Kidney epithelial cell (primary cell): ENCODE measurements at regions not wholly inside any gene's neighbourhood (a gene's known extent, or its start where the extent isn't known, plus 50 kb on each side); places are given as distances from the start of the nearest gene placed in this dataset.

ENCODE experiments used
- DNase-seq: peaks from one replicate; pipeline ENCODE4 v3.0.0-alpha.2; 2010; ENCODE audit warnings: low read depth
- H3K27me3 ChIP-seq: 2 replicates; pipeline ENCODE4 v1.6.0; 2011; ENCODE audit warnings: low read length; ENCODE audit not compliant: control insufficient read depth, insufficient read depth
- H3K36me3 ChIP-seq: 2 replicates; pipeline ENCODE4 v1.5.1; 2011; ENCODE audit warnings: low read length; ENCODE audit not compliant: control insufficient read depth, insufficient read depth
- H3K4me3 ChIP-seq: 2 replicates; pipeline ENCODE4 v1.5.1; 2011; ENCODE audit warnings: low read depth, mild to moderate bottlenecking, control low read depth, low read length
- TF ChIP-seq, protein P1 (sequence below): IDR thresholded peaks from 2 replicates; pipeline ENCODE4 v1.5.1; 2011; ENCODE audit warnings: mild to moderate bottlenecking, moderate library complexity, low read length, control low read depth, inconsistent platforms; ENCODE audit not compliant: insufficient read depth, poor library complexity, severe bottlenecking

GRCh38 chr12:27185234-27186021 is 58.7 kb upstream of the STK38L start:
- DNase-seq, result no peak
- TF ChIP-seq, protein P1, sequence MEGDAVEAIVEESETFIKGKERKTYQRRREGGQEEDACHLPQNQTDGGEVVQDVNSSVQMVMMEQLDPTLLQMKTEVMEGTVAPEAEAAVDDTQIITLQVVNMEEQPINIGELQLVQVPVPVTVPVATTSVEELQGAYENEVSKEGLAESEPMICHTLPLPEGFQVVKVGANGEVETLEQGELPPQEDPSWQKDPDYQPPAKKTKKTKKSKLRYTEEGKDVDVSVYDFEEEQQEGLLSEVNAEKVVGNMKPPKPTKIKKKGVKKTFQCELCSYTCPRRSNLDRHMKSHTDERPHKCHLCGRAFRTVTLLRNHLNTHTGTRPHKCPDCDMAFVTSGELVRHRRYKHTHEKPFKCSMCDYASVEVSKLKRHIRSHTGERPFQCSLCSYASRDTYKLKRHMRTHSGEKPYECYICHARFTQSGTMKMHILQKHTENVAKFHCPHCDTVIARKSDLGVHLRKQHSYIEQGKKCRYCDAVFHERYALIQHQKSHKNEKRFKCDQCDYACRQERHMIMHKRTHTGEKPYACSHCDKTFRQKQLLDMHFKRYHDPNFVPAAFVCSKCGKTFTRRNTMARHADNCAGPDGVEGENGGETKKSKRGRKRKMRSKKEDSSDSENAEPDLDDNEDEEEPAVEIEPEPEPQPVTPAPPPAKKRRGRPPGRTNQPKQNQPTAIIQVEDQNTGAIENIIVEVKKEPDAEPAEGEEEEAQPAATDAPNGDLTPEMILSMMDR, result no peak
- H3K36me3 ChIP-seq, result no peaks in the 10 kb centered on the region
- H3K27me3 ChIP-seq, result no peaks in the 10 kb centered on the region
- H3K4me3 ChIP-seq, result no peak overlapping the region

DNA sequence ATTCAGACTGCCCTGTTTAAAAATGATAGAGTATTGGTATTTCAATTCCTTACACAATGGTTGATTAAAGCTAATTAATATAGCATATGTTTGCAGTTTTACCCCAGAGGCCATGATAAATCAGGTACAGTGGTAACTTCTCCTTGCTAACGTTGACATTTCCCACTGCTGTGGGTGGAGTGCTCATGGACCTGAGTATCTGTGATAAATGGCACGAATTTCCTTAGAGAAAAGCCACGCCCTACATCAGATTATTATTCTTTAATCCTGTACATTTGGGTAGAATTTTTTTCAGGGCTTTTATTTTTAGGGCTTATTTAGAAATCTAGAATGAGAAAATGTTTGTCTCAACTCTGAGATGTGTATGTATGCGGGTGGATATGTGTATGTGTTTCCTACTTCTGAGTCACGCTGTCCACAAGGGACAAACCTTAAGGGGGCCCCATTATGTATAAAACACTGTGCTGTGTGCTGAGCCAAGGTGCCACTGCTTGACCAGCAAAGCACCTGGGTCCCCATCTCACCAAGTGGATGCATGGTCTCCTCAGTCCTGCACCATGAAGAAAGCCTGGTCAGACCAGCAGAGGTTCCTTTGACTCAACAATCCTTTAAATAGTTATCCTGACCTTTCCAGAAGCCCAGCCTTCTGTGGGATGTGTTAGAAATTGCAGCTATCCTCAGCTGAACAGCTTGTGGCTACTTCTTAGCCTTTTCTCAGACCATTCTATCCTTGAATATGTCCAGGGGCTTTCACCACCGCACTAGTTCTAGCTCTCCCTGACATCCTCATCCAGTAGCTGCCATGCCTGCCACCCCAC is 57.9 kb upstream of the STK38L start:
- no peak for DNase-seq
- no peaks in the 10 kb centered on the region for H3K27me3 ChIP-seq
- no peak overlapping the region for H3K4me3 ChIP-seq
- TF ChIP-seq, protein P1, result no peak
- H3K36me3 ChIP-seq, result no peaks in the 10 kb centered on the region

DNA sequence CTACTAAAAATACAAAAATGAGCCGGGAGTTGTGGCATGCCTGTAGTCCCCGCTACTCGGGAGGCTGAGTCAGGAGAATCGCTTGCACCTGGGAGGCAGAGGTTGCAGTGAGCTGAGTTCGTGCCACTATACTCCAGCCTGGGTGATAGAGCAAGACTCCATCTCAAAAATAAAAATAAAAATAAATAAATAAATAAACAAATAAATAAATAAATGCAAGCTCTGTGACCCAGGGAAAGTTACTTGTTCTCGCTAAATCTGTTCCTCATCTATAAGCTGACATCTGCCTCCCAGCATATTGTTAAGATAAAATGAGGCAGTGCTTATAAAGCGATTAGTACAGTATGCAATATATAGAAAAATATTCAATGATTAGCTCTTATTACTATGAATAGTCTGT is 56.4 kb upstream of the STK38L start:
- no peaks in the 10 kb centered on the region for H3K27me3 ChIP-seq
- H3K4me3 ChIP-seq, result no peak overlapping the region
- no peak for DNase-seq
- no peaks in the 10 kb centered on the region for H3K36me3 ChIP-seq
- TF ChIP-seq, protein P1, result no peak

DNA sequence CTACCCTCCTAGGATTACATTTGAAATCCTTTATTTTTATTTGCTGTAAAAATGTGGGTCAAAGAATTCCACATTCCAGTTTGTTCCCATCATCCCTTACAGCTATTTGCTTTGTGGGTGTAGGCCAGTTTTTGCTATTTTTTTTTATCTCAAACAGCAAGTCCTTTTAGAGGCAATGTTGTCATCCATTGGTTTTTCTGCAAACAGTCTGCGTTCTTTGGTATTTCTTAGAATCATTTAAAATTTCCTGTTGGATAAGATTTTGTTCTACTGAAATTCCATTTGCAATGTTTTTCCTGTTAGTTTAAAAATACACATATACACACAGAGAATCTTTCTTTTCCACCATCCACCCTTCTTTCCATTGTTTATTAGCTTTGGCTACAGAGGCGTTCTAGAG is 53.3 kb upstream of the STK38L start:
- no peak for DNase-seq
- H3K36me3 ChIP-seq, result no peaks in the 10 kb centered on the region
- H3K4me3 ChIP-seq, result no peak overlapping the region
- no peaks in the 10 kb centered on the region for H3K27me3 ChIP-seq
- TF ChIP-seq, protein P1, result no peak

- Histone ChIP-seq H3K36me3 (no peaks in the 10 kb centered on the region), H3K27me3 (no peaks in the 10 kb centered on the region), H3K4me3 (no peak overlapping the region)
- TF ChIP-seq, protein P1, result no peak
- DNase-seq, result no peak
Observed at GRCh38 chr12:27191531-27191930, 52.6 kb upstream of the STK38L start.
